ENCODE measurements at regions not wholly inside any gene's neighbourhood (a gene's known extent, or its start where the extent isn't known, plus 50 kb on each side); places are given as distances from the start of the nearest gene placed in this dataset.
A peak's percentile ranks its signal among the peaks of the same experiment; 100 is the strongest.
"Not testable (repeated sequence)": the region's sequence is repeated elsewhere in the genome, so short reads cannot be mapped to it uniquely, and the experiment has no call there.

- DNase-seq (ENCODE audit: low spot score): not testable (repeated sequence)
Observed at GRCh38 chr6:180091-180694, 112.1 kb upstream of the DUSP22 start.

DNA sequence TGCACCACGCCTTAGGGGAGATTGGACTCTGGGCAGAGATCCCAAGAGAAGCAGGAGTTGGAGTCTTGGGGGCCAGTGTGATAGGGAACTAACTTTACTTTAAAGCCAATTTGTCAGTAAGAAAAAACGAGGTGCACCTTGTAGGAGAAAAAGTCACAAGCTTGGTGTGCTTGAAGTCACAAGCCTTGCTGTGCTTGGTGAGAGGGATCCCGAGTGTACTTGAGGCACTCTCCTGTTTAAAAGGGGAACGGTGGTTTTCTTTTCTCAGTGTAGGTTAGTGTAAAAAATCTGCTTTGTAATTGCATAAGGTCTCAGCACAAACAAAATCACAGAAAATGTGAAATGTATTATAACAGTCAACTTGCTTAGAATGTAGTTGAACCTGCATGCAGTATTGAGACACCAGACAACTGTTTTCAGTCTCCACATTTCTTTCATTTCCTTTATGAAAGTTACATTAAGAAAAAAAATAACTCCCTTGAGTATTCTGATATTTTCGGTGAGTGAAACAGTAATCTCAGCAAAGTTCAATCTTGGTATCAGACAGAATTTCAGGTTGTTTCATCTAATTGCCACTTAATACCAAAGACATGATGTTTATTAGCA is 111.1 kb upstream of the DUSP22 start:
- no peak for DNase-seq (ENCODE audit: low spot score)

- no peak for DNase-seq (ENCODE audit: low spot score)
Observed at GRCh38 chr6:183668-184067, 108.6 kb upstream of the DUSP22 start.

DNA sequence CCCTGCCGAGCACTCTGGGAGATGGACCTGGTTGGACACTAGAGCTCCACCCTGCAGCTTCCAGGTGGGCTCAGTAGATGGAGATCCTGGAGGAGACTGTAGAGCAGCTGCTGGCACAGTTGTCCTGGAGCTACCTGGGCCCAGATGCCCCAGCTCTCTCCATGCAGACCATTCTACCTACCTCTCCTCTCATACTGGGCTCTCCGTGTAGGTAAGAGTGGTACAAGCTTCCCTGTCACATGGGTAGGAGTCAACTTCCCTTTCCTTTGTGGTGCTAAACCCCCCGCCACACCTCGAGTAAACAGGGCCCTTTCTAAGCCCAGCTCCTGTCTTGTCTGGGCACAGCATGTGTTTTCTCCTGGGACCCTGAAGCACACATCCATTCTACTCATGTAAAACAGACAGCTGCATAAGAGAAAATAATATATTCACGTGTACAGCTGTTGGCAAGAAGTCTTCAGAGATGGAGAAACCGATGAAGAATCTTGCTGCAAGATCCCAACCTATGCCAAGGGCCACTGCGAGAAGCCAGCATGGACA is 108.1 kb upstream of the DUSP22 start:
- DNase-seq (ENCODE audit: low spot score): no peak

- DNase-seq (ENCODE audit: low spot score): no peak
Observed at GRCh38 chr6:186340-186965, 105.8 kb upstream of the DUSP22 start.

- DNase-seq (ENCODE audit: low spot score): no peak
Observed at GRCh38 chr6:187210-187861, 105.0 kb upstream of the DUSP22 start.

GRCh38 chr6:188821-189655 is 103.2 kb upstream of the DUSP22 start:
- peak; percentile 52 for DNase-seq (ENCODE audit: low spot score)

DNA sequence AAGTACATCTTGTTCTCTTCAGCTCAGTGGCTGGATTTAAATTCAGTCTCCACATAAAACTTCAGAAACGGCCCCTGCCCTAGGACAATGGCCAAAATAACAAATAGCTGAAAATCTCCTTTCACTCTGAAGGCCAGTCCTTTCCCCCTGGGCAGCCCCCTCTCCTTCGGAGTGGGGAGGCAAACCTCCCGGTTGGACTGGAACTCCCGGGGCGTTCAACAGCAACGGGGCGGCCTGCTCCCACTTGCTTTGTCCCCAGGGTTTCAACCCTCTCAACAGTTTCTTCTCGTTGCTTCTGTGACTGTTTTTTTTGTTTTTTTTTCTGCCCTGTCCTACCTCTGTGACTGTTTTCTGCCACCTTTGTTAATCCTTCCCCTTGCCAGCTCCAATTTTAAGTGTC is 102.6 kb upstream of the DUSP22 start:
- no peak for DNase-seq (ENCODE audit: low spot score)

GRCh38 chr6:190596-191395 is 101.5 kb upstream of the DUSP22 start:
- no peak for DNase-seq (ENCODE audit: low spot score)

GRCh38 chr6:191487-192312 is 100.6 kb upstream of the DUSP22 start:
- DNase-seq (ENCODE audit: low spot score): no peak

DNA sequence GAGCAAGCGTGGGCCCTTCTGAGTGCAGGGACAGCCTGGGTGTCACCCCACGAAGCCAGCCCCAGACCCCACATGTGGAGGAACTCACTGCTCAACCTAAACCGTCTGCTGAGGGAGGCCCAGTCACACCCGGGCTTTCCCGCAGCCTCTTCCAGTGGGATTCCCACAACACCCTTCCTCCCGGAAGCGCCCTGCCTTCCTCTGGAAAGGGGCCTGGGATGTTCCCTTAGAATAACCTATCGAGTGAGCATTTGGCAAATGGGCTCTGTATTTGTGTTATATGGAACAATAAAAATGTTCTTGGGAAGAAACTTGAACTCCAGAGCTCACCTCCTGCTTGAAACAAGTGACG is 100.0 kb upstream of the DUSP22 start:
- DNase-seq (ENCODE audit: low spot score): no peak

- DNase-seq (ENCODE audit: low spot score): no peak
Observed at GRCh38 chr6:193180-193579, 99.1 kb upstream of the DUSP22 start.

DNA sequence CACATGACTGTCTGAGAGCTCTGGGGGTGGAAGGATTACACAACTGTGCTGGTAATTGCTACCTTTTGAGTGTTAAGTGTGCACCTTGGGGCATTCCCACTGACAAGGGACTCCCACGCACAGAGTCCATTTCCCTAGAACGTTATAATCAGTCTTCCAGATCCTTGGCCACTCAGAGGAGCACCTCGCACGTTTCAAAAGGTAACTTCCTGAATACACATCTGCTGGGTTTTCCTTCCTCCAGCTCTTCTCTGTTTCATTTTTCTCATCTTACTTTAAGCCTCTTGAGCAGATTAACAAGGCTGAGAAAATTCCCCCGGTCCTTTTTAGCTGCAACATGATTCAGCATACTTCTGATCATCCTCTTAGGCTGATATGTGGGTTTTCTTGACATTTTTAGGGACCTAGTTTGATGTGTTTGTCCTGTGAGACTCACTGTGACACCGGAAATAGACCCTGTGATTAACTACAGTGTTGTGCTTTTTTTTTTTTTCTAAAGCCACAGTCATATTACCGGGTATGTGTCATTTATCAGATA is 98.4 kb upstream of the DUSP22 start:
- DNase-seq (ENCODE audit: low spot score): no peak

DNA sequence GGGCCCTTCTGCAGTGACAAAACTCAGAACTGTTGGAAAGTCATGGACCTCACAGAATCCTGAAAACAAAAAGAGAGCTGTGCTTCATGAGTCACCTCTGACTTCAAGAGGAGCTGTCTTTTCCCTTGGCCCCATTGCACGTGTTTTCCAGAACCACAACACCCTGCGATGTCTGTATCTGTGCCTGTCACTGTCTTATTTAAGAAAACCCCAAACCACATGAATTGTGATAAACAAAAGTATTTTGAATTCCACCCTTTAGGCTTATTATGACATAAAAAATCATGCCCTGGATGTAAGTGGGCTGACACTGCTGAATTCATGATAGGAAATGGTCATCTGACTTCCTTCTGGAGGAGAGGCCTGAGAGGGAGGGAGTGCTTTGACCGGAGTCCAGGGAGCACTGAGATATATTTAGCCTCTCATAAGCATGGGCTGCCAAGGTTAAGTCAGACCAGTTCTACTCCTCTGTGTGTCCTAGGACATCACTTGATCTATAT is 96.4 kb upstream of the DUSP22 start:
- no peak for DNase-seq (ENCODE audit: low spot score)

GRCh38 chr6:196543-196942 is 95.7 kb upstream of the DUSP22 start:
- no peak for DNase-seq (ENCODE audit: low spot score)

GRCh38 chr6:203661-204060 is 88.6 kb upstream of the DUSP22 start:
- DNase-seq (ENCODE audit: low spot score): no peak

- no peak for DNase-seq (ENCODE audit: low spot score)
Observed at GRCh38 chr6:206264-206663, 86.0 kb upstream of the DUSP22 start.

- DNase-seq (ENCODE audit: low spot score): no peak
Observed at GRCh38 chr6:208364-208763, 83.9 kb upstream of the DUSP22 start.

- no peak for DNase-seq (ENCODE audit: low spot score)
Observed at GRCh38 chr6:208938-209337, 83.3 kb upstream of the DUSP22 start.
